ENCODE measurements at regions not wholly inside any gene's neighbourhood (a gene's known extent, or its start where the extent isn't known, plus 50 kb on each side); places are given as distances from the start of the nearest gene placed in this dataset.

DNA sequence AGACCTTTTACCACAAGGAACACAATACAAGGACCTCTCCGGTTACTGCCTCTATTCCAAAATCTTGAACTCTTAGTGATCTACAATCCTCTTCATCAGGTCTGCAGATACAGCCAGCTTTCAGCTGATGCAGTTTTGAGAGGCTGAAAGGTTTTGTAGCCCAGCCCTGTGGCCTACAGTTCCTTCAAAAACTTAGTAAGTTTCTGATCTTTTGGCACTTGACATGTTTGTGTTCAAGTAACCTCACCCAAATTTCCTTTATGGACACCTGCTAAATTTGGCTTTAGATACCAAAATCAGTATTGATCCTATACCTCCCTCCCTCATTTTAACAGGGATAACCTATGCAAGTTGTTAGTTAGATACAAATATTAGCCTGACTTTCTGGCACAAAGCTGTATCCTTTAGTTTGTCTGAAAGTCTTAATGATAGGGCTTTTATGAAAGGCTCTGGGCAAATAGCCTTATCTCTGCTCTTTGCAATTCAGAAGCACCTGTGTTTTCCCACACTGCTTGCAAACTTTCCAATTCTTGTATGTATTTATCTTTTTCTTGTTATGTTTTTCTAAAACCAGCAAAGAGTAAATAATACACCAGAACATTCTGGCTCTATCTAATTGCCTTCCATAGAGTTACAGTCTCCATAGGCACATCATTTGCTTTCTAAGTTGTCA lies 650.5 kb upstream of the KLHL29 start:
- TF ChIP-seq POLR2AphosphoS5 (IDR thresholded peaks at IDR 0.05; ENCODE audit: borderline replicate concordance, low read depth, low read length), result no peak
- TF ChIP-seq EZH2 (IDR thresholded peaks at IDR 0.05), result no peak
- TF ChIP-seq FOXP2 (optimal IDR thresholded peaks at IDR 0.05; ENCODE audit: control extremely low read depth, extremely low read length, insufficient read depth), result no peak

Data from SK-N-MC (cell line).